HCT116 (cell line): ENCODE measurements at regions not wholly inside any gene's neighbourhood (a gene's known extent, or its start where the extent isn't known, plus 50 kb on each side); places are given as distances from the start of the nearest gene placed in this dataset.
A peak's percentile ranks its signal among the peaks of the same experiment; 100 is the strongest.

Source experiments
- ATAC-seq: fragments of 200-7000 bp; cut with Tn5 transposase; 2 replicates; pipeline ENCODE4 v1.9.1; 2020; ENCODE audit warnings: mild to moderate bottlenecking, moderate library complexity
- BruUV-seq: library from RNA; stranded (reverse); fragments of 400-500 nt; replicated peaks from 2 replicates; lab custom pipeline; 2021; lab: Mats Ljungman, UMichigan
- CTCF ChIA-PET: fragments of 300-600 bp; sonication (Branson Sonifier 250); formaldehyde crosslinking; loops from one replicate; lab custom pipeline; 2021; ENCODE audit warnings: antibody characterized with exemption; lab: Charles Lee
- POLR2A ChIA-PET: fragments of 300-600, 350-600 bp; sonication (Branson Sonifier 250); formaldehyde crosslinking; loops from one replicate; lab custom pipeline; 2021; ENCODE audit warnings: antibody characterized with exemption; lab: Charles Lee
- RAD21 ChIA-PET, 2 experiments: fragments of 300-600 bp; sonication (Branson Sonifier 250); formaldehyde crosslinking; loops; one replicate each; lab custom pipeline; 2023; ENCODE audit warnings: low total read pairs in 2 of 2; ENCODE audit not compliant: uncharacterized antibody in 2 of 2, unreplicated experiment in 2 of 2, low non-redundant PET in 1 of 2; lab: Charles Lee
- DNase-seq: peaks from one replicate; pipeline ENCODE4 v3.0.0-alpha.2; 2010; ENCODE audit warnings: low read depth, low spot score
- H2AFZ ChIP-seq: fragments of 200-600 bp; shearing (Covaris generic), sonication (generic); 2 replicates; pipeline ENCODE4 v1.6.1; 2017; ENCODE audit warnings: low read depth, mixed run types, mixed read lengths, antibody characterized with exemption, low read length; ENCODE audit not compliant: poor library complexity, severe bottlenecking
- H3K27ac ChIP-seq: 2 replicates; pipeline ENCODE4 v1.5.1; 2012; ENCODE audit warnings: low read depth, low read length
- H3K27me3 ChIP-seq: fragments of 200-600 bp; sonication (generic); 2 replicates; pipeline ENCODE4 v1.6.1; 2016; ENCODE audit warnings: mixed run types, low read length, mixed read lengths; ENCODE audit not compliant: insufficient read depth
- H3K36me3 ChIP-seq, 2 experiments: fragments of 200-500 bp in 1 of 2; fragments of 200-600 bp in 1 of 2; sonication (Bioruptor generic) in 1 of 2; sonication (generic) in 1 of 2; 2 replicates each; pipeline versions ENCODE4 v1.5.1 to v1.6.1; 2014 to 2016; ENCODE audit warnings: low read length in 2 of 2, inconsistent platforms in 1 of 2, mixed read lengths in 1 of 2, mixed run types in 1 of 2; ENCODE audit not compliant: insufficient read depth in 2 of 2, control insufficient read depth in 1 of 2
- H3K4me1 ChIP-seq, 2 experiments: fragments of 200-600 bp in 1 of 2; sonication (generic) in 1 of 2; 2 replicates each; pipeline versions ENCODE4 v1.5.1 to v1.6.1; 2012 to 2017; ENCODE audit warnings: low read length in 2 of 2, inconsistent platforms in 1 of 2, mild to moderate bottlenecking in 1 of 2, mixed read lengths in 1 of 2, mixed run types in 1 of 2, moderate library complexity in 1 of 2; ENCODE audit not compliant: insufficient read depth in 2 of 2, control insufficient read depth in 1 of 2
- H3K4me2 ChIP-seq: fragments of 200-600 bp; sonication (generic); 2 replicates; pipeline ENCODE4 v1.6.1; 2017; ENCODE audit warnings: mixed run types, low read length, mixed read lengths
- H3K4me3 ChIP-seq, 2 experiments: fragments of 200-600 bp in 1 of 2; sonication (generic) in 1 of 2; replicated peaks in 1 of 2; 2 replicates each; pipeline ENCODE4 v1.5.1; 2011 to 2016; ENCODE audit warnings: low read length in 2 of 2, control low read depth in 1 of 2, low read depth in 1 of 2, mild to moderate bottlenecking in 1 of 2, mixed read lengths in 1 of 2, mixed run types in 1 of 2
- H3K79me2 ChIP-seq: fragments of 200-600 bp; sonication (generic); 2 replicates; pipeline ENCODE4 v1.6.1; 2017; ENCODE audit warnings: mild to moderate bottlenecking, mixed run types, low read length, moderate library complexity, mixed read lengths; ENCODE audit not compliant: insufficient read depth
- H3K9ac ChIP-seq: fragments of 200-600 bp; sonication (generic); 2 replicates; pipeline ENCODE4 v1.6.1; 2016; ENCODE audit warnings: low read length, mixed read lengths
- H3K9me2 ChIP-seq: fragments of 200-600 bp; sonication (generic), shearing (Covaris generic); 2 replicates; pipeline ENCODE4 v1.6.1; 2017; ENCODE audit warnings: mixed run types, mild to moderate bottlenecking, moderate library complexity; ENCODE audit not compliant: insufficient read depth
- H3K9me3 ChIP-seq, 2 experiments: fragments of 200-500 bp in 1 of 2; fragments of 200-600 bp in 1 of 2; sonication (Bioruptor generic) in 1 of 2; sonication (generic) in 1 of 2; 2 replicates each; pipeline ENCODE4 v1.6.1; 2014 to 2017; ENCODE audit warnings: low read length in 2 of 2, mixed read lengths in 2 of 2, inconsistent platforms in 1 of 2, low read depth in 1 of 2, mild to moderate bottlenecking in 1 of 2, mixed run types in 1 of 2, moderate library complexity in 1 of 2; ENCODE audit not compliant: control insufficient read depth in 1 of 2, insufficient read depth in 1 of 2
- H4K20me1 ChIP-seq: fragments of 200-600 bp; sonication (generic), shearing (Covaris generic); 2 replicates; pipeline ENCODE4 v1.6.1; 2017; ENCODE audit warnings: mixed run types, mild to moderate bottlenecking, moderate library complexity; ENCODE audit not compliant: insufficient read depth
- CBX3 ChIP-seq: IDR thresholded peaks from 2 replicates; pipeline ENCODE4 v1.6.1; 2012; ENCODE audit warnings: low read depth
- EGR1 ChIP-seq: IDR thresholded peaks from 2 replicates; pipeline ENCODE4 v1.6.1; 2012; ENCODE audit warnings: low read depth
- ELF1 ChIP-seq: IDR thresholded peaks from 2 replicates; pipeline ENCODE4 v1.6.1; 2012; ENCODE audit warnings: low read depth, borderline replicate concordance
- EZH2 ChIP-seq: fragments of 200-600 bp; sonication (generic); IDR thresholded peaks from 2 replicates; pipeline ENCODE4 v1.6.1; 2017; ENCODE audit warnings: antibody characterized with exemption, mixed run types
- FOSL1 ChIP-seq: IDR thresholded peaks from 2 replicates; pipeline ENCODE4 v1.6.1; 2012; ENCODE audit warnings: low read depth
- POLR2A ChIP-seq: IDR thresholded peaks from 2 replicates; pipeline ENCODE4 v1.7.0; 2011; ENCODE audit warnings: borderline replicate concordance; ENCODE audit not compliant: insufficient read depth, insufficient read length; ENCODE audit errors: extremely low read depth
- SP1 ChIP-seq: IDR thresholded peaks from 2 replicates; pipeline ENCODE4 v1.6.1; 2012; ENCODE audit warnings: low read depth
- TCF7L2 ChIP-seq: IDR thresholded peaks from 2 replicates; pipeline ENCODE4 v1.7.0; 2011; ENCODE audit warnings: borderline replicate concordance, inconsistent platforms; ENCODE audit not compliant: insufficient read depth, insufficient read length; ENCODE audit errors: extremely low read depth
- ZNF274 ChIP-seq: fragments of 200-500 bp; sonication (Bioruptor generic); IDR thresholded peaks from 2 replicates; pipeline ENCODE4 v1.6.1; 2014; ENCODE audit warnings: mild to moderate bottlenecking, low read depth, low read length, inconsistent platforms
- intact Hi-C: fragments of 100-400 bp; cut with micrococcal nuclease; formaldehyde crosslinking; loops from 2 replicates; pipeline ENCODE4 v1.10.0; 2022
- TF ChIP-seq, protein P1 (sequence below): IDR thresholded peaks from 2 replicates; pipeline ENCODE4 v1.6.1; 2012
- TF ChIP-seq, protein P2 (sequence below): IDR thresholded peaks from 2 replicates; pipeline ENCODE4 v1.6.1; 2012
- TF ChIP-seq, protein P3 (sequence below): IDR thresholded peaks from 2 replicates; pipeline ENCODE4 v1.6.1; 2011; ENCODE audit warnings: mild to moderate bottlenecking, low read length, moderate library complexity; ENCODE audit not compliant: insufficient replicate concordance; ENCODE audit errors: extremely low read depth
- TF ChIP-seq, protein P4 (sequence below), 3 experiments: fragments of 200-600 bp in 1 of 3; sonication (generic) in 1 of 3; IDR thresholded peaks in 2 of 3; conservative IDR thresholded peaks in 1 of 3; 2 replicates each; pipeline ENCODE4 v1.5.1; 2012 to 2017; ENCODE audit warnings: low read depth in 2 of 3, low read length in 2 of 3, antibody characterized with exemption in 1 of 3, borderline replicate concordance in 1 of 3, control low read depth in 1 of 3, mild to moderate bottlenecking in 1 of 3, mixed read lengths in 1 of 3, mixed run types in 1 of 3, moderate library complexity in 1 of 3; ENCODE audit not compliant: insufficient read depth in 1 of 3

DNA sequence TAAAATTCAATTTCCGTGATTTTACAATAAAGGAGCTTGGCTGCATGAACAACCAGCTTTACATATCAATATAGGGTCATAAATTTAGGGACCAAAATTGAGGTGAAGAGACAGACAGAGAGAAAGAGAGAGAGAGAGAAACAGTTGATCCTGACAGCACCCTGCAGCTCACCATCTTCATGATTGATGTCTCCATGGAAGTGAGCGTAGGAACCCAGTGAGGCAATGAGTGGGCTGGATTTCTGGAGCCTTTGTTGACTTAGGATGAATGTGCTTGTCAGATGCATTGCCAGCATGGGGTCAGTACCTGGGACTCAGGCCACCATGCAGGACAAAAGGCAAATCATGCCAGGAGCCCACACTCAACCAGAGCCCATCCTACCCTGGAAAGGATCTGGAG lies 165.1 kb upstream of the SYNDIG1 start:
- no peak for TF ChIP-seq FOSL1
- no peak for TF ChIP-seq POLR2A
- TF ChIP-seq, protein P1, sequence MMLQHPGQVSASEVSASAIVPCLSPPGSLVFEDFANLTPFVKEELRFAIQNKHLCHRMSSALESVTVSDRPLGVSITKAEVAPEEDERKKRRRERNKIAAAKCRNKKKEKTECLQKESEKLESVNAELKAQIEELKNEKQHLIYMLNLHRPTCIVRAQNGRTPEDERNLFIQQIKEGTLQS, result no peak
- no peak for TF ChIP-seq SP1
- TF ChIP-seq CBX3, result no peak
- TF ChIP-seq ZNF274, result no peak
- TF ChIP-seq EGR1, result no peak
- no peak for TF ChIP-seq ELF1
- TF ChIP-seq, protein P2, sequence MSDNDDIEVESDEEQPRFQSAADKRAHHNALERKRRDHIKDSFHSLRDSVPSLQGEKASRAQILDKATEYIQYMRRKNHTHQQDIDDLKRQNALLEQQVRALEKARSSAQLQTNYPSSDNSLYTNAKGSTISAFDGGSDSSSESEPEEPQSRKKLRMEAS, result no peak
- no peak for TF ChIP-seq TCF7L2
- no peak for TF ChIP-seq EZH2
- H3K4me1 ChIP-seq, result no peaks in the 10 kb centered on the region
- H3K4me2 ChIP-seq, result no peak overlapping the region
- H3K9ac ChIP-seq, result no peak overlapping the region
- BruUV-seq, result no TSS peak
- H3K27me3 ChIP-seq, result no peaks in the 10 kb centered on the region
- no peak overlapping the region for H3K4me3 ChIP-seq
- H3K9me3 ChIP-seq, result peaks cover 0 to 5% of the 10 kb centered on the region in 2 experiments; a peak in 1 of 4 replicates
- no peak overlapping the region for H3K27ac ChIP-seq
- ChIA-PET POLR2A (no interaction called here), RAD21 (no interaction called here), CTCF (no interaction called here)
- DNase-seq (no peak), ATAC-seq (no peak)
- H3K9me2 ChIP-seq, result no peaks in the 10 kb centered on the region
- H2AFZ ChIP-seq, result no peak overlapping the region
- intact Hi-C loops, result no loop called here
- no peaks in the 10 kb centered on the region for H3K79me2 ChIP-seq
- no peaks in the 10 kb centered on the region for H3K36me3 ChIP-seq
- no peaks in the 10 kb centered on the region for H4K20me1 ChIP-seq

DNA sequence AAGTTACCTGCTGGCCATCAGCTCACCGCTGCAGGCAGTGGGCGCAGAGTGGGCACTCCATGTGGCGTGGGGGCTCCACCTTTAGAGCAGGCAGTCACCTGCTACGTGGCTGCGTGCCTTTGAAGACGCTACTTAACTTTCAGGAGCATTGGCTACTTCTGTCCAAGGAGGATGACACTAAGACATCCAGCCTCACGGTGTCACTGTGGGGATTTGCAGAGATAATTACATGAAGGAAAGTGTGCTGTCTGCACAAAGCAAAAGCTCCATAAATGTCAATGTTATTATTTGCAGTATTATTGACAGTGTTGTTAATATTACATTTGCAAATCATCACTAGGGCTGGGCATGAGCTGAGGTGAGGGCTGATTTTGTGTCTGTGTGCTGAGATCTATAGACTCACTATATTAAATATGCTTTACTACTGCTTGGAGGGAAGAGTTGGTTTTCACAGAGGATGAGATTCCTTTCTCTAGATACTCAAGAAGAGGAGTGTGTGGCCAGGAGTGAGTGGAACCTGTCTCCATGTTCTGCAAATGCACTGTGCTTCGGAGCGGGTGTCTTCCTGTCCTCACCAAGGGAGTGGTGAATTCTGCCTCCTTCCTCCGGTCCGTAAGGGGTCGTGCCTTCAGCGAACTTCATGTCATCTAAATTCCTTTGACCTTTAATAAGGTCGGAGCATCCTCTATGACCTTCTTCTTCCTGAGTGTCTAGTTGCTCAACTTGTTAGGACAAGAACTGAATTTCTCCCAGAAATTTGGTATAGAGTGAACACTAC lies 165.8 kb upstream of the SYNDIG1 start:
- Histone ChIP-seq H3K4me1 (no peaks in the 10 kb centered on the region), H2AFZ (no peak overlapping the region), H4K20me1 (no peaks in the 10 kb centered on the region), H3K9ac (no peak overlapping the region), H3K36me3 (no peaks in the 10 kb centered on the region), H3K4me2 (no peak overlapping the region), H3K4me3 (no peak overlapping the region), H3K9me2 (no peaks in the 10 kb centered on the region), H3K27me3 (no peaks in the 10 kb centered on the region), H3K9me3 (peaks cover 0 to 5% of the 10 kb centered on the region in 2 experiments; a peak in 1 of 4 replicates), H3K79me2 (no peaks in the 10 kb centered on the region), H3K27ac (no peak overlapping the region)
- TF ChIP-seq, protein P3, sequence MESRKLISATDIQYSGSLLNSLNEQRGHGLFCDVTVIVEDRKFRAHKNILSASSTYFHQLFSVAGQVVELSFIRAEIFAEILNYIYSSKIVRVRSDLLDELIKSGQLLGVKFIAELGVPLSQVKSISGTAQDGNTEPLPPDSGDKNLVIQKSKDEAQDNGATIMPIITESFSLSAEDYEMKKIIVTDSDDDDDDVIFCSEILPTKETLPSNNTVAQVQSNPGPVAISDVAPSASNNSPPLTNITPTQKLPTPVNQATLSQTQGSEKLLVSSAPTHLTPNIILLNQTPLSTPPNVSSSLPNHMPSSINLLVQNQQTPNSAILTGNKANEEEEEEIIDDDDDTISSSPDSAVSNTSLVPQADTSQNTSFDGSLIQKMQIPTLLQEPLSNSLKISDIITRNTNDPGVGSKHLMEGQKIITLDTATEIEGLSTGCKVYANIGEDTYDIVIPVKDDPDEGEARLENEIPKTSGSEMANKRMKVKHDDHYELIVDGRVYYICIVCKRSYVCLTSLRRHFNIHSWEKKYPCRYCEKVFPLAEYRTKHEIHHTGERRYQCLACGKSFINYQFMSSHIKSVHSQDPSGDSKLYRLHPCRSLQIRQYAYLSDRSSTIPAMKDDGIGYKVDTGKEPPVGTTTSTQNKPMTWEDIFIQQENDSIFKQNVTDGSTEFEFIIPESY, result no peak
- TF ChIP-seq, protein P4, sequence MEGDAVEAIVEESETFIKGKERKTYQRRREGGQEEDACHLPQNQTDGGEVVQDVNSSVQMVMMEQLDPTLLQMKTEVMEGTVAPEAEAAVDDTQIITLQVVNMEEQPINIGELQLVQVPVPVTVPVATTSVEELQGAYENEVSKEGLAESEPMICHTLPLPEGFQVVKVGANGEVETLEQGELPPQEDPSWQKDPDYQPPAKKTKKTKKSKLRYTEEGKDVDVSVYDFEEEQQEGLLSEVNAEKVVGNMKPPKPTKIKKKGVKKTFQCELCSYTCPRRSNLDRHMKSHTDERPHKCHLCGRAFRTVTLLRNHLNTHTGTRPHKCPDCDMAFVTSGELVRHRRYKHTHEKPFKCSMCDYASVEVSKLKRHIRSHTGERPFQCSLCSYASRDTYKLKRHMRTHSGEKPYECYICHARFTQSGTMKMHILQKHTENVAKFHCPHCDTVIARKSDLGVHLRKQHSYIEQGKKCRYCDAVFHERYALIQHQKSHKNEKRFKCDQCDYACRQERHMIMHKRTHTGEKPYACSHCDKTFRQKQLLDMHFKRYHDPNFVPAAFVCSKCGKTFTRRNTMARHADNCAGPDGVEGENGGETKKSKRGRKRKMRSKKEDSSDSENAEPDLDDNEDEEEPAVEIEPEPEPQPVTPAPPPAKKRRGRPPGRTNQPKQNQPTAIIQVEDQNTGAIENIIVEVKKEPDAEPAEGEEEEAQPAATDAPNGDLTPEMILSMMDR (IDR thresholded peaks at IDR 0.05 in 2 of 3, conservative IDR thresholded peaks at IDR 0.05 in 1 of 3; ENCODE audit: borderline replicate concordance in 1 of 3, insufficient read depth in 1 of 3, low read depth in 2 of 3, low read length in 2 of 3), result 0 out of 6 replicates have a peak, but pooled peaks of 1 of the 3 experiments have one; percentile 7
- ATAC-seq (no peak), DNase-seq (no peak)
- ChIA-PET POLR2A (no interaction called here), RAD21 (no interaction called here), CTCF (no interaction called here)
- intact Hi-C loops, result no loop called here
- BruUV-seq, result no TSS peak
